Esophagus squamous epithelium (tissue), 4 donors: ENCODE measurements at regions not wholly inside any gene's neighbourhood (a gene's known extent, or its start where the extent isn't known, plus 50 kb on each side); places are given as distances from the start of the nearest gene placed in this dataset.

Experiments used
- POLR2A ChIP-seq, 4 donors: fragments of 450-650 bp; IDR thresholded peaks; one replicate each; pipeline ENCODE4 v1.6.1; 2017; ENCODE audit warnings: antibody characterized with exemption in 4 of 4, mild to moderate bottlenecking in 4 of 4, moderate library complexity in 3 of 4
- TF ChIP-seq, protein P1 (sequence below), 6 experiments: fragments of 450-650 bp in 4 of 6; fragments of 200-600 bp in 2 of 6; sonication (generic) in 2 of 6; IDR thresholded peaks; one replicate each; pipeline ENCODE4 v1.5.1; 2016 to 2019; ENCODE audit warnings: antibody characterized with exemption in 6 of 6, mild to moderate bottlenecking in 4 of 6, moderate library complexity in 4 of 6

DNA sequence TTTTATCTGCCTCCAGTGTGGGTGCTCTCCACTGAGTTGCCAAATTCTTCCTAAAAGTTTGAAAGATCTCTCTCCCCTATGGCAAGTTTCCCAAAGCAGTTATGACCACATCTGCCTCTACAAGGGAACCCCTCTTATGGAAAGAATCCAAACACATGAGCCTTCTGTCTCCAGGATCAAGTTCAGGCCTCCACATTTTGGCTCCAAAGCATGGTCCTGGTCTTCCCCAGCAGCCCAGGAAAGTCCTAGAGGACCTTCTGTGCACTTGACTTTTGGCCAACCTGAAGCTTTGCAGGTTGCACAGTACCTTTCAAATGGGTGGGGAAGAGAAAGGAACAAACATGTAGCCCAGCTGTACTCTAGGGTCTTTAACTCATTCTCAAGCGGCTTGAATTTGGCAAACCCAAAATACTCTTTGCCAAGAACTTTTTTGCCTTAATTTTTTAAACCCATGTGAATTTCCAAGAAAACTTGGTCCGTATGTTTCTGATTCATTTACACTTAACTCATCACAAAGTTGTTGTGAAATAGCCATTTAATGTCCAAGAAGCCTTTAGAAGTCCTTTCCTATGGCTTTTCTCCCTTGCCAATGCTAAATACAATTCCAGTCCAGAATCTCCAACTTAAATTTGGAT is 240.1 kb upstream of the TBX18 start:
- TF ChIP-seq, protein P1, sequence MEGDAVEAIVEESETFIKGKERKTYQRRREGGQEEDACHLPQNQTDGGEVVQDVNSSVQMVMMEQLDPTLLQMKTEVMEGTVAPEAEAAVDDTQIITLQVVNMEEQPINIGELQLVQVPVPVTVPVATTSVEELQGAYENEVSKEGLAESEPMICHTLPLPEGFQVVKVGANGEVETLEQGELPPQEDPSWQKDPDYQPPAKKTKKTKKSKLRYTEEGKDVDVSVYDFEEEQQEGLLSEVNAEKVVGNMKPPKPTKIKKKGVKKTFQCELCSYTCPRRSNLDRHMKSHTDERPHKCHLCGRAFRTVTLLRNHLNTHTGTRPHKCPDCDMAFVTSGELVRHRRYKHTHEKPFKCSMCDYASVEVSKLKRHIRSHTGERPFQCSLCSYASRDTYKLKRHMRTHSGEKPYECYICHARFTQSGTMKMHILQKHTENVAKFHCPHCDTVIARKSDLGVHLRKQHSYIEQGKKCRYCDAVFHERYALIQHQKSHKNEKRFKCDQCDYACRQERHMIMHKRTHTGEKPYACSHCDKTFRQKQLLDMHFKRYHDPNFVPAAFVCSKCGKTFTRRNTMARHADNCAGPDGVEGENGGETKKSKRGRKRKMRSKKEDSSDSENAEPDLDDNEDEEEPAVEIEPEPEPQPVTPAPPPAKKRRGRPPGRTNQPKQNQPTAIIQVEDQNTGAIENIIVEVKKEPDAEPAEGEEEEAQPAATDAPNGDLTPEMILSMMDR (IDR thresholded peaks at IDR 0.05): no peak
- TF ChIP-seq POLR2A (IDR thresholded peaks at IDR 0.05): no peak
